ENCODE measurements at regions not wholly inside any gene's neighbourhood (a gene's known extent, or its start where the extent isn't known, plus 50 kb on each side); places are given as distances from the start of the nearest gene placed in this dataset.

DNA sequence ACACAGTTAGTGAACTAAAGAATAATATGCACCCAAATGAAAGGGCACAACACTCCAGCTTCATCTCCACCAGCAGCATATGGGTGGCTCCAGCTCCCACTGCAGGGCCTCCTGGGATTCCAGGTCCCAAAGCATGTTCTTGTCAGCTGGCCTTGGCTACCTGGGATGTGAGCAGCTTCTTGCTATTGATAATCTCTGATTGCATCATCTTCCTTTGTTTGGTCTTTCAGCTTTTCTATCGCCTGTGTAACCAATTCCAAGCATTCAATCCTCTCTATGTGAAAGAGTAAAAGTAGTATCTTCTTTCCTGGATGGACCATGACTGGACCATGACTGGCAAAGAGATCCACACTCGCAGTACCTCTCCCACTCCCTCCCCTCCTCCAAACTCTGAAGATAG, 333.9 kb upstream of the GLI3 start:
- H2AK5ac ChIP-seq (ENCODE audit: insufficient read length, low read length) = no peak overlapping the region
- H3K18ac ChIP-seq (ENCODE audit: insufficient read length, low read depth, low read length) = no peak overlapping the region
- H3K23ac ChIP-seq (ENCODE audit: insufficient read length, low read depth, low read length) = no peak overlapping the region
- peaks cover 0 to 9% (median 7%) of the 10 kb centered on the region in 3 experiments; a peak in 4 of 7 replicates for H3K36me3 Mint-ChIP-seq (ENCODE audit: insufficient read depth in 1 of 3, low read depth in 3 of 3)
- no peak for DNase-seq
- H4K8ac ChIP-seq (replicated peaks; ENCODE audit: insufficient read length, low read depth, low read length) = no peak overlapping the region
- H3K14ac ChIP-seq (ENCODE audit: insufficient read depth, low read length) = no peak overlapping the region
- H4K91ac ChIP-seq (ENCODE audit: insufficient read length, low read depth, low read length) = no peak overlapping the region
- no peak overlapping the region for H3K4me3 Mint-ChIP-seq
- H3K79me1 ChIP-seq (ENCODE audit: insufficient read depth, low read depth, low read length, poor library complexity, severe bottlenecking) = no peaks in the 10 kb centered on the region
- H2BK5ac ChIP-seq (ENCODE audit: insufficient read length, low read length) = no peak overlapping the region
- no peak overlapping the region for H3K4ac ChIP-seq (ENCODE audit: low read depth, low read length)
- no CpG with 5 or more reads among the region's 2 CpGs for WGBS (ENCODE audit: extremely low coverage, insufficient read length, low lambda C conversion rate)
- H3K9me3 Mint-ChIP-seq = peaks cover 3 to 22% of the 10 kb centered on the region in 2 experiments; a peak in 4 of 5 replicates
- H3K27me3 ChIP-seq (ENCODE audit: insufficient read depth, low read length) = no peaks in the 10 kb centered on the region
- H3K9me3 ChIP-seq (ENCODE audit: control insufficient read depth, low read depth, low read length) = peaks cover 4% of the 10 kb centered on the region
- H4K5ac ChIP-seq (ENCODE audit: insufficient read length, low read depth, low read length) = no peak overlapping the region
- no peak overlapping the region for H2BK15ac ChIP-seq (ENCODE audit: low read depth, low read length)
- H3K79me2 ChIP-seq (ENCODE audit: insufficient read depth, low read length) = no peaks in the 10 kb centered on the region
- no peaks in the 10 kb centered on the region for H3K23me2 ChIP-seq (ENCODE audit: insufficient read length, low read depth, low read length, poor library complexity, severe bottlenecking)
- H3K27me3 Mint-ChIP-seq (ENCODE audit: low read depth) = 0 out of 2 replicates have a peak, but pooled peaks cover 2% of the 10 kb centered on the region
- H3K4me2 ChIP-seq (ENCODE audit: insufficient read depth, insufficient read length, low read length) = no peak overlapping the region
- H3K56ac ChIP-seq (ENCODE audit: insufficient read length, low read depth, low read length) = no peak overlapping the region
- no peak overlapping the region for H2BK20ac ChIP-seq (ENCODE audit: low read depth, low read length, poor library complexity, severe bottlenecking)
- H2AFZ ChIP-seq (ENCODE audit: low read length) = no peak overlapping the region
- no peaks in the 10 kb centered on the region for H3K4me1 ChIP-seq (ENCODE audit: insufficient read depth, low read length)
- H3K27ac ChIP-seq (ENCODE audit: insufficient read length, low read depth, low read length) = no peak overlapping the region
- H3K27ac Mint-ChIP-seq = no peak overlapping the region
- no peak overlapping the region for H3K9ac ChIP-seq (ENCODE audit: extremely low read depth, insufficient read length, low read length)
- H2BK12ac ChIP-seq (ENCODE audit: insufficient read length, low read depth, low read length) = no peak overlapping the region
- no peak overlapping the region for H2BK120ac ChIP-seq (ENCODE audit: low read depth, low read length, poor library complexity, severe bottlenecking)
- H4K20me1 ChIP-seq (ENCODE audit: control insufficient read depth, insufficient read depth, insufficient read length) = no peaks in the 10 kb centered on the region
- TF ChIP-seq, protein P1, sequence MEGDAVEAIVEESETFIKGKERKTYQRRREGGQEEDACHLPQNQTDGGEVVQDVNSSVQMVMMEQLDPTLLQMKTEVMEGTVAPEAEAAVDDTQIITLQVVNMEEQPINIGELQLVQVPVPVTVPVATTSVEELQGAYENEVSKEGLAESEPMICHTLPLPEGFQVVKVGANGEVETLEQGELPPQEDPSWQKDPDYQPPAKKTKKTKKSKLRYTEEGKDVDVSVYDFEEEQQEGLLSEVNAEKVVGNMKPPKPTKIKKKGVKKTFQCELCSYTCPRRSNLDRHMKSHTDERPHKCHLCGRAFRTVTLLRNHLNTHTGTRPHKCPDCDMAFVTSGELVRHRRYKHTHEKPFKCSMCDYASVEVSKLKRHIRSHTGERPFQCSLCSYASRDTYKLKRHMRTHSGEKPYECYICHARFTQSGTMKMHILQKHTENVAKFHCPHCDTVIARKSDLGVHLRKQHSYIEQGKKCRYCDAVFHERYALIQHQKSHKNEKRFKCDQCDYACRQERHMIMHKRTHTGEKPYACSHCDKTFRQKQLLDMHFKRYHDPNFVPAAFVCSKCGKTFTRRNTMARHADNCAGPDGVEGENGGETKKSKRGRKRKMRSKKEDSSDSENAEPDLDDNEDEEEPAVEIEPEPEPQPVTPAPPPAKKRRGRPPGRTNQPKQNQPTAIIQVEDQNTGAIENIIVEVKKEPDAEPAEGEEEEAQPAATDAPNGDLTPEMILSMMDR (conservative IDR thresholded peaks at IDR 0.05) = no peak
- no peak overlapping the region for H3T11ph ChIP-seq (ENCODE audit: low read length)
- H3K4me1 Mint-ChIP-seq = peaks cover 2 to 4% of the 10 kb centered on the region in 2 experiments; a peak in 3 of 4 replicates
